AG10803 (cell line): ENCODE measurements at regions not wholly inside any gene's neighbourhood (a gene's known extent, or its start where the extent isn't known, plus 50 kb on each side); places are given as distances from the start of the nearest gene placed in this dataset.

ENCODE experiments used
- DNase-seq: peaks from one replicate; pipeline ENCODE4 v3.0.0; 2010; ENCODE audit warnings: low read depth
- H3K4me3 ChIP-seq: 2 replicates; pipeline ENCODE4 v1.5.1; 2011; ENCODE audit warnings: mild to moderate bottlenecking, low read length, control low read depth
- CTCF ChIP-seq: conservative IDR thresholded peaks from 2 replicates; pipeline ENCODE4 v1.5.1; 2011; ENCODE audit warnings: mild to moderate bottlenecking, low read length, control low read depth, inconsistent platforms

GRCh38 chr15:66622591-66623022, 56.8 kb upstream of the LCTL start:
- TF ChIP-seq CTCF = no peak
- H3K4me3 ChIP-seq = no peak overlapping the region
- peak; percentile 35 for DNase-seq

- no peak for DNase-seq
- H3K4me3 ChIP-seq = no peak overlapping the region
- TF ChIP-seq CTCF = no peak
Measured at GRCh38 chr15:66623801-66624453, 58.1 kb upstream of the LCTL start.

- no peak overlapping the region for H3K4me3 ChIP-seq
- no peak for DNase-seq
- no peak for TF ChIP-seq CTCF
Measured at GRCh38 chr15:66625531-66625930, 59.7 kb upstream of the LCTL start.

GRCh38 chr15:66625974-66626373, 60.2 kb upstream of the LCTL start:
- no peak for TF ChIP-seq CTCF
- no peak overlapping the region for H3K4me3 ChIP-seq
- no peak for DNase-seq

- no peak for TF ChIP-seq CTCF
- DNase-seq = no peak
- H3K4me3 ChIP-seq = no peak overlapping the region
Measured at GRCh38 chr15:66628976-66629723, 63.4 kb upstream of the LCTL start.

- no peak overlapping the region for H3K4me3 ChIP-seq
- TF ChIP-seq CTCF = no peak
- DNase-seq = no peak
Measured at GRCh38 chr15:66629817-66630576, 64.2 kb upstream of the LCTL start.
